HepG2 (cell line): ENCODE measurements at regions not wholly inside any gene's neighbourhood (a gene's known extent, or its start where the extent isn't known, plus 50 kb on each side); places are given as distances from the start of the nearest gene placed in this dataset.

ENCODE experiments used
- ATAC-seq: fragments of 200-7000 bp; cut with Tn5 transposase; 3 replicates; pipeline ENCODE4 v1.9.1; 2020; ENCODE audit warnings: mild to moderate bottlenecking, moderate library complexity
- BruUV-seq: library from RNA; stranded (reverse); fragments of 400-500 nt; replicated peaks from 2 replicates; lab custom pipeline; 2021; lab: Mats Ljungman, UMichigan
- CTCF ChIA-PET: fragments of 300-600 bp; formaldehyde crosslinking; extraction: SDS; loops from one replicate; lab custom pipeline; 2021; ENCODE audit warnings: low total read pairs, inconsistent platforms, low intra/inter-chr PET ratio; lab: Yijun Ruan, JAX
- POLR2A ChIA-PET: fragments of 350-600 bp; sonication (Branson Sonifier 250); formaldehyde crosslinking; loops from one replicate; lab custom pipeline; 2020; ENCODE audit warnings: antibody characterized with exemption, inconsistent platforms; lab: Yijun Ruan, JAX
- DNase-seq: peaks from one replicate; pipeline ENCODE4 v3.0.0-alpha.2; 2015; ENCODE audit warnings: low spot score
- FAIRE-seq: peaks from 3 replicates; lab custom pipeline; 2011; peaks lifted over from hg19 to GRCh38; lab: Jason Lieb, UNC
- H2AFZ ChIP-seq: one replicate; pipeline ENCODE4 v1.6.1; 2011; ENCODE audit warnings: low read length, inconsistent platforms
- H3K27ac ChIP-seq: fragments of 300-600 bp; 3 replicates; pipeline ENCODE4 v1.8.0; 2011; ENCODE audit warnings: mixed run types, mild to moderate bottlenecking, mixed read lengths, low read length, inconsistent platforms; ENCODE audit not compliant: insufficient read depth; ENCODE audit errors: extremely low read length
- H3K27me3 ChIP-seq, 2 experiments: fragments of 200-600 bp in 1 of 2; 2 replicates in 1 of 2; 3 replicates in 1 of 2; pipeline versions ENCODE4 v1.6.0 to v1.8.0; 2011; ENCODE audit warnings: low read length in 2 of 2, mild to moderate bottlenecking in 2 of 2, moderate library complexity in 2 of 2, inconsistent platforms in 1 of 2; ENCODE audit not compliant: insufficient read depth in 2 of 2, control insufficient read depth in 1 of 2
- H3K36me3 ChIP-seq, 2 experiments: fragments of 200-600 bp in 1 of 2; replicated peaks in 1 of 2; 2 replicates in 1 of 2; 3 replicates in 1 of 2; pipeline versions ENCODE4 v1.5.1 to v1.8.0; 2011; ENCODE audit warnings: low read length in 2 of 2, inconsistent platforms in 1 of 2; ENCODE audit not compliant: insufficient read depth in 2 of 2, control insufficient read depth in 1 of 2
- H3K4me1 ChIP-seq: 2 replicates; pipeline ENCODE4 v1.5.1; 2012; ENCODE audit warnings: low read length, inconsistent platforms; ENCODE audit not compliant: insufficient read depth
- H3K4me2 ChIP-seq: 2 replicates; pipeline ENCODE4 v1.6.0; 2011; ENCODE audit warnings: low read depth, low read length, inconsistent platforms
- H3K4me3 ChIP-seq, 3 experiments: fragments of 200-600 bp in 1 of 3; sonication (generic), shearing (Covaris generic) in 1 of 3; replicated peaks in 1 of 3; 2 replicates each; pipeline ENCODE4 v1.5.1; 2011 to 2016; ENCODE audit warnings: low read length in 3 of 3, inconsistent platforms in 2 of 3, low read depth in 2 of 3, mild to moderate bottlenecking in 2 of 3, control low read depth in 1 of 3, mixed read lengths in 1 of 3; ENCODE audit not compliant: insufficient read depth in 1 of 3
- H3K79me2 ChIP-seq: one replicate; pipeline ENCODE4 v1.6.1; 2011; ENCODE audit warnings: low read length, inconsistent platforms; ENCODE audit not compliant: insufficient read depth
- H3K9ac ChIP-seq: 2 replicates; pipeline ENCODE4 v1.6.0; 2011; ENCODE audit warnings: mild to moderate bottlenecking, low read depth, low read length, inconsistent platforms; ENCODE audit not compliant: insufficient read depth
- H3K9me3 ChIP-seq: 2 replicates; pipeline ENCODE4 v1.5.1; 2012; ENCODE audit warnings: mild to moderate bottlenecking, low read length
- H4K20me1 ChIP-seq: 2 replicates; pipeline ENCODE4 v1.6.0; 2011; ENCODE audit warnings: inconsistent platforms, mild to moderate bottlenecking, low read length, moderate library complexity; ENCODE audit not compliant: insufficient read depth
- FOXA3 ChIP-seq: IDR thresholded peaks from 2 replicates; pipeline ENCODE4 v1.6.1; 2016; ENCODE audit warnings: missing genetic modification reagents, missing compliant biosample characterization
- MAFK ChIP-seq, 2 experiments: IDR thresholded peaks in 1 of 2; conservative IDR thresholded peaks in 1 of 2; 2 replicates each; pipeline ENCODE4 v1.6.1; 2011; ENCODE audit warnings: improper control_type of control experiment in 2 of 2, low read length in 2 of 2
- NFKB2 ChIP-seq: sonication (generic); formaldehyde crosslinking; IDR thresholded peaks from 2 replicates; pipeline ENCODE4 v1.4.0; 2020; ENCODE audit warnings: missing genetic modification reagents, borderline replicate concordance
- NFYB ChIP-seq: sonication (generic); formaldehyde crosslinking; IDR thresholded peaks from 2 replicates; pipeline ENCODE4 v1.4.0; 2020; ENCODE audit warnings: missing genetic modification reagents
- PHF21A ChIP-seq: sonication (generic); formaldehyde crosslinking; IDR thresholded peaks from 2 replicates; pipeline ENCODE4 v1.5.0; 2020; ENCODE audit warnings: mild to moderate bottlenecking, missing genetic modification reagents
- RXRB ChIP-seq: IDR thresholded peaks from 2 replicates; pipeline ENCODE4 v1.6.1; 2016; ENCODE audit warnings: borderline replicate concordance, missing genetic modification reagents, missing compliant biosample characterization
- ZNF12 ChIP-seq: sonication (generic); formaldehyde crosslinking; IDR thresholded peaks from 2 replicates; pipeline ENCODE4 v1.5.0; 2020; ENCODE audit warnings: missing genetic modification reagents
- ZNF670 ChIP-seq: sonication (generic); formaldehyde crosslinking; IDR thresholded peaks from 2 replicates; pipeline ENCODE4 v1.8.0; 2022; ENCODE audit warnings: mild to moderate bottlenecking, missing genetic modification reagents, borderline replicate concordance
- ZNF891 ChIP-seq: sonication (generic); formaldehyde crosslinking; IDR thresholded peaks from 2 replicates; pipeline ENCODE4 v1.5.0; 2020; ENCODE audit warnings: mild to moderate bottlenecking, missing genetic modification reagents
- WGBS: methylation state at CpG from one replicate; pipeline ENCODE4 v1.1.6; 2017; ENCODE audit warnings: low lambda C conversion rate; 5-methylcytosine and 5-hydroxymethylcytosine counted together
- in situ Hi-C: cut with HindIII; loops from 2 replicates; pipeline ENCODE4 v1.10.0; 2017; ENCODE audit warnings: low pct_unique_long_range_greater_than_20kb; ENCODE audit not compliant: extremely low pct_ligation_motif_present
- intact Hi-C: fragments of 100-400 bp; cut with micrococcal nuclease; formaldehyde crosslinking; loops from one replicate; pipeline ENCODE4 v1.10.0; 2022; ENCODE audit not compliant: unreplicated experiment

- no peak for TF ChIP-seq ZNF670 (CRISPR knock-in tag)
- no peak for TF ChIP-seq PHF21A (CRISPR knock-in tag)
These were observed 307.2 kb downstream of the FBXO15 start (continued) for GRCh38 chr18:73840319-73840945.

GRCh38 chr18:73839441-73839840, 308.2 kb downstream of the FBXO15 start:
- no peaks in the 10 kb centered on the region for H4K20me1 ChIP-seq
- H3K36me3 ChIP-seq: no peaks in the 10 kb centered on the region
- no peaks in the 10 kb centered on the region for H3K4me1 ChIP-seq
- FAIRE-seq: no peak
- TF ChIP-seq ZNF891 (CRISPR knock-in tag): no peak
- TF ChIP-seq ZNF12 (CRISPR knock-in tag): no peak
- TF ChIP-seq NFYB: no peak
- TF ChIP-seq NFKB2 (CRISPR knock-in tag): no peak
- TF ChIP-seq FOXA3 (CRISPR knock-in tag): no peak
- TF ChIP-seq, all 625 proteins: peak for 0
- Histone ChIP-seq H3K79me2 (no peaks in the 10 kb centered on the region), H3K4me3 (no peak overlapping the region), H3K27ac (no peak overlapping the region), H3K27me3 (no peaks in the 10 kb centered on the region), H3K9ac (no peak overlapping the region), H3K4me2 (no peak overlapping the region), H2AFZ (no peak overlapping the region), H3K9me3 (no peaks in the 10 kb centered on the region)
- POLR2A ChIA-PET: no interaction called here
- CTCF ChIA-PET: no interaction called here
- intact Hi-C loops (no loop called here), in situ Hi-C loops (no loop called here)
- ATAC-seq (no peak), DNase-seq (no peak)
- 10% methylated on average over 4 of the region's 4 CpGs for WGBS
- BruUV-seq: no TSS peak

GRCh38 chr18:73838107-73838506, 309.5 kb downstream of the FBXO15 start:
- ATAC-seq (no peak), FAIRE-seq (no peak), DNase-seq (no peak)
- intact Hi-C loops: no loop called here
- POLR2A ChIA-PET: no interaction called here
- Histone ChIP-seq H3K4me3 (no peak overlapping the region), H3K27me3 (no peaks in the 10 kb centered on the region), H3K4me2 (no peak overlapping the region), H2AFZ (no peak overlapping the region), H3K27ac (no peak overlapping the region), H4K20me1 (no peaks in the 10 kb centered on the region), H3K4me1 (no peaks in the 10 kb centered on the region), H3K9me3 (no peaks in the 10 kb centered on the region), H3K9ac (no peak overlapping the region), H3K79me2 (no peaks in the 10 kb centered on the region), H3K36me3 (no peaks in the 10 kb centered on the region)
- TF ChIP-seq RXRB (CRISPR knock-in tag) (no peak), MAFK (conservative IDR thresholded peaks at IDR 0.05 in 1 of 2, IDR thresholded peaks at IDR 0.05 in 1 of 2; ENCODE audit: low read length in 2 of 2) (no peak)
- CTCF ChIA-PET: no interaction called here
- in situ Hi-C loops: no loop called here
- BruUV-seq: no TSS peak
